ENCODE measurements at regions not wholly inside any gene's neighbourhood (a gene's known extent, or its start where the extent isn't known, plus 50 kb on each side); places are given as distances from the start of the nearest gene placed in this dataset.

- TF ChIP-seq TEAD4 (IDR thresholded peaks at IDR 0.05; ENCODE audit: low read depth, low read length) (no peak), ASH2L (IDR thresholded peaks at IDR 0.05; ENCODE audit: low read length) (no peak), HDAC2 (IDR thresholded peaks at IDR 0.05; ENCODE audit: borderline replicate concordance in 1 of 2, low read depth in 2 of 2, low read length in 2 of 2) (no peak), CREB1 (IDR thresholded peaks at IDR 0.05) (no peak)
These were observed 409.1 kb downstream of the GPAM start (continued) for GRCh38 chr10:111774486-111774885.

All from H1 (cell line).